GM12872 (cell line): ENCODE measurements at regions not wholly inside any gene's neighbourhood (a gene's known extent, or its start where the extent isn't known, plus 50 kb on each side); places are given as distances from the start of the nearest gene placed in this dataset.

Experiments
- TF ChIP-seq, protein P1 (sequence below): IDR thresholded peaks from 3 replicates; pipeline ENCODE4 v1.5.1; 2011; ENCODE audit warnings: low read depth, mild to moderate bottlenecking, low read length, moderate library complexity; ENCODE audit not compliant: insufficient read depth

DNA sequence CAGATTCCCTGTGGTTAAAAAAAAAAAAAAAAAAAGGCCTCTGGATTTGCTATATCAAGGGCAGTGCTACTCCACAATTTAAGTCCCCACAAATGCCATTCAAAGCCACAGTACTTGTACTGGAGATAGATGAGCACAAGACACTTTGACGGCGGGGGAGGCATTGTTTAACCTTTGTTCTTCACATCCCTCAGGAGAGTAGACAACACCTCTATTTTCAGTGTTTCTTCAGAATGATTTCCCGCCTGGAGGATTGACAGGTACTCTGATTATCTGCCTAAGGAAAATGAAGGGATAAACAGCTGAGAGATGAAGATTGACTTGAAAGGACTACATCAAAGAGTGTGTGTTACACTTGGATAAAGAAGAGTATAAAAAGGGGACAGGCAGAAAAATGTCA lies 58.7 kb downstream of the OTOL1 start:
- TF ChIP-seq, protein P1, sequence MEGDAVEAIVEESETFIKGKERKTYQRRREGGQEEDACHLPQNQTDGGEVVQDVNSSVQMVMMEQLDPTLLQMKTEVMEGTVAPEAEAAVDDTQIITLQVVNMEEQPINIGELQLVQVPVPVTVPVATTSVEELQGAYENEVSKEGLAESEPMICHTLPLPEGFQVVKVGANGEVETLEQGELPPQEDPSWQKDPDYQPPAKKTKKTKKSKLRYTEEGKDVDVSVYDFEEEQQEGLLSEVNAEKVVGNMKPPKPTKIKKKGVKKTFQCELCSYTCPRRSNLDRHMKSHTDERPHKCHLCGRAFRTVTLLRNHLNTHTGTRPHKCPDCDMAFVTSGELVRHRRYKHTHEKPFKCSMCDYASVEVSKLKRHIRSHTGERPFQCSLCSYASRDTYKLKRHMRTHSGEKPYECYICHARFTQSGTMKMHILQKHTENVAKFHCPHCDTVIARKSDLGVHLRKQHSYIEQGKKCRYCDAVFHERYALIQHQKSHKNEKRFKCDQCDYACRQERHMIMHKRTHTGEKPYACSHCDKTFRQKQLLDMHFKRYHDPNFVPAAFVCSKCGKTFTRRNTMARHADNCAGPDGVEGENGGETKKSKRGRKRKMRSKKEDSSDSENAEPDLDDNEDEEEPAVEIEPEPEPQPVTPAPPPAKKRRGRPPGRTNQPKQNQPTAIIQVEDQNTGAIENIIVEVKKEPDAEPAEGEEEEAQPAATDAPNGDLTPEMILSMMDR: no peak

DNA sequence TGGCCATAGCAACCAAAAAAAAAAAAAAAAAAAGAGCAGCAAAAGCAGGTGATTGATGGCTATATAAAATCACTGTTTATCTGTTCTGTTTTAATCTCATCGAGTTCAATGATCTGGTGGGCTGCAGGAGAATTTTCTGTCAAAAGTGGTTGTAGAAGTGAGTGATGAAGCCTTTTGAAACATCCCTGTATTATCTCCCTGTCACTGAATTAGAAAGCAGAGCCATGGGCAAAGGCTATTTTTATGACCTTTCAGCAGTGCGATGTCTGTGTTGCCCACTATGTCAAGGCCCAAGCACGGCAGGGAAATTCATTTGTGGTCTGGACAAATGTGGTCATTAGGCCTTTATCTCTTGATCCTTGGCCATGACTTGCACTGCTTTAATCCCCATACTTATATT lies 59.9 kb downstream of the OTOL1 start:
- TF ChIP-seq, protein P1: no peak

DNA sequence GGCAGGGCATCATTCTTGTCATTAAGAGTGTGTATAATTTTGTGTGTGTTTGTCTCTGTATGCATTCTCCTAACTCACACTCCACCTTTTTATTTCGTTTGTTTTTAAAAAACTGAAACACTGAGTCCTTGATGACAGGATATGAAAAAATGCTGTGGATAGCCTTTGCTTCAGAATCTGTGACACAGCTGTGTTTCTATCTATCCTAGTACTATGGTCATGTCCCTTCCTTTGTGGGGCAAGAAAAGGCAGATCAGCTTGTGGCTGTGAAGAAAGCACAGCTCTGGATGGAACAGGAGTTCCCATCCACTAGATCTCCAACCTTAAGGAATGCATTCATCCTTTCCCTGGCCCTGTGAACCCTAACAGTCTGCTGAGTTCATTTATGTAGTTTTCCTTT lies 60.3 kb downstream of the OTOL1 start:
- TF ChIP-seq, protein P1: no peak

DNA sequence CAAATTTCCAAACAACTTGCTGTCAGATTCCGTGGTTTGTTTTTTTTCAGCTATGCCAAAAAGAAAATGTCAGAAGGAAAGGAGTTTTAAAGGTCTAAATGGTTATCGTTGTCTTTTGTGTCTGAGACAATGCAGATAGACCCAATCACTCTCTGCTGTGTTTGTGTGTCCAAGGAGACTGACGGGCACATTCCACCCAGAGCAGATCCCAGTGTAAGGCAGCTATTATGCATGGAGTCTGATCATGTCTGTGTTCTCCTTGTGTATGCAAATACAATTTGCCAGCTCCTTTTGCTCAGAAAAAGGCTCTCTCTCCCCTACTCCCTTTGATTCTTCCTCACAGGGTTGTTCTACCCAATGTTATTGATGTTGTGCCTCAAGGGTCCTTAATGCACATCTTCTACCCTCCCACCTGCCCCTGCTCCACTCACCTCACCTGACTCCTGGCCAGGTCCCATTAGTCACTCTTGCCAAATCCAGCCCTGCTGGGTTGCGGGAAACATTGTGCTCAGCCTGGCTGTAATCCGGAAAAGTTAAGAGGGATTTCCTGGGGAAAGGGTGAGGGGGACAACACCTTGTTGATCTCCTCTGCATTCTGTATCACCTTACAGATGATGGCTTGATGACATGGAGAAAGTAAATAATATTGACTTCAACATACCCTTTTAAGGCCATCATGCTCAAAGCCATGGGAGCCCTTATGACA lies 61.0 kb downstream of the OTOL1 start:
- TF ChIP-seq, protein P1: no peak

DNA sequence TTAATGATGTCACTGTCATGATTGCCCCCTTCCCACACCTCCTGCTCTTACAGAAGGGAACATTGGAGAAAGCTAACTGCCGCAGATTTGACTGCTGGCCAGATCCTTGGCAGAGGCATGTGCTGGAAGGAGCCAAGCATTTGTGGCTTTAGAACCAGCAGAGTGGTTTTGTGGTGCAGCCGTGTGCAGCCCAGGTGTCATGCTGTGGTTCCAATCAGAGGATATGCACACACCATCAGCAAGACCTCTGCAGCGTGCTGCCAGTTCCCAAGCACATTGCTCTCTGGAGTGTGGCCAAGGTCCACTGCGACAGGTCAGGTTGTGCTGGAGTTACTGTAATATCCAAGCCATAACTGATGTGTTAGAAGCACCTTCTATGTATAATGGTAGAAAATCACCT lies 61.6 kb downstream of the OTOL1 start:
- TF ChIP-seq, protein P1: no peak

DNA sequence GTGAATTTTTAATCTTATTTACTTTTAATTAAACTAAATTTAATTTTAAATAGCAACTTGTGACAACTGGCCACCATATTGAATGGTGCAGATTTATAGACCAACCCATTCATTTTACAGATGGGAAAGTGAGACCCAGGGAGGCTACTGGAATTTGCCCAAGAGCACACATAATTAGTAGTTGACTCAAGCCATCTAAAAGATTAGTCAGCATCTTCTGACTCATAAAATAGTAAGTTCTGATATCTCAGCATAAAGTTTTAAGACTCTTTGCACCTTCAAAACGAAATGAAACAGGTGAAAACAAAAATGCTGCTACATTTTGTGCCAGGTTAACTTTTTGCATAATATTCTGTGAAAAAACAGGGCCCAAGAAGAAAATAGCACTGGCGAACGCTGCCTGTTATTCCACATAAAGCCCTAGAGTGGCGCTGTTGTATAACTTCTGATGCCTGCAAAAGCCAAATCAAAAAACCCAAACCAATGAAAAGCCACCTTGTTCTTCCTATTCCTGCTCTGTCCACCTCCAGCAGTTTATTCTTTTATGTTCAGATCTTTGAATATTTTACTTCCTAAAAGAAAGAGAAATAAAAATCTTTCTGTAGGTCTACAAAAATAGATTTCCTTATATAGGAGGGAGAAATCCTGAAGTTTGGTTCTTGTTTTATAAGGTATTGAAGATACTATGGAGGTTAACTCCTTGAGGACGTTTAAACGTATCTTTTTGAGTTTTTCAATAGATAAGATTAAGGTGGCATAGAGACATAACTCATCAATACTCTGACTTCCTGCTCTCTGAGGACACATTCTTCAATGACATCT lies 62.8 kb downstream of the OTOL1 start:
- TF ChIP-seq, protein P1: peak; percentile 79

DNA sequence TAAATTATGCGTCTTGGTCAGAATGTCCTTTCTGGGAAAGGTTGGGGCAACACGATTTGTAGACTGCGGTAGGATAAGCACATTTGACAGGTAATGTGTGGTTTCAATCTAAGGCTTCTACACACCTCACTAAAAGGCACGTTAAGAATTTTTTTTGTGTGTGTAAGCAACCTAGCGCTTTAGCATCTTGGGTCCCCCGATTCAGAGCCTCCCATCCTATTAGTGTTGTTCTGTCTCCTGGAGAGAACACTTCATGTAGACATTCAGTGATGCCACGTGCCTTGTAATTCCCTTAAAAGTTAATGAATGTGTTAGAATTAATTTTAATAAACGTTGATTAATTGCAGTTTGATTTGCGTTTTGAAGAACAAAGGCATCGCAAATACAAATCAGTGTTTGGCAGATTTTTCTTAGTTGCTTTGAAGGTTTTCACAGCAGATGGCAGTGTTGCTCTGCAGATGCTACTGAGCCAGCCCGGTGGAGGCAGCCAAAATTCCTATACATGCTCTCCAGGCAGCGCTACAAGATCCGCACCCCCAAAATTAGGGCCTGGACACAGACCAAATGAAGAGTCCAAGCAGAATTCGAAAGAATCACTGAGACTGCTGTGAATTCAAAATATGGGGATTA lies 63.5 kb downstream of the OTOL1 start:
- TF ChIP-seq, protein P1: peak; percentile 54
